NCI-H446 treated with DMSO at 0.1 percent for 48 hours (cell line): ENCODE measurements at regions not wholly inside any gene's neighbourhood (a gene's known extent, or its start where the extent isn't known, plus 50 kb on each side); places are given as distances from the start of the nearest gene placed in this dataset.

Experiments
- DNase-seq: peaks from one replicate; lab custom pipeline; 2025; lab: John Stamatoyannopoulos, UW

- DNase-seq, result no peak
Observed at GRCh38 chrX:68927178-68927577, 98.4 kb downstream of the EFNB1 start.

- no peak for DNase-seq
Observed at GRCh38 chrX:68923147-68923546, 94.3 kb downstream of the EFNB1 start.

GRCh38 chrX:68922013-68922412 is 93.2 kb downstream of the EFNB1 start:
- no peak for DNase-seq

GRCh38 chrX:68920561-68920960 is 91.7 kb downstream of the EFNB1 start:
- DNase-seq, result no peak

- no peak for DNase-seq
Observed at GRCh38 chrX:68919707-68920106, 90.9 kb downstream of the EFNB1 start.

GRCh38 chrX:68918202-68918601 is 89.4 kb downstream of the EFNB1 start:
- DNase-seq, result no peak

- no peak for DNase-seq
Observed at GRCh38 chrX:68917799-68918198, 89.0 kb downstream of the EFNB1 start.

- no peak for DNase-seq
Observed at GRCh38 chrX:68916891-68917290, 88.1 kb downstream of the EFNB1 start.

- DNase-seq, result no peak
Observed at GRCh38 chrX:68915778-68916177, 87.0 kb downstream of the EFNB1 start.

GRCh38 chrX:68914479-68914946 is 85.7 kb downstream of the EFNB1 start:
- no peak for DNase-seq

GRCh38 chrX:68913249-68913547 is 84.4 kb downstream of the EFNB1 start:
- no peak for DNase-seq

- DNase-seq, result no peak
Observed at GRCh38 chrX:68912113-68912512, 83.3 kb downstream of the EFNB1 start.

- DNase-seq, result no peak
Observed at GRCh38 chrX:68910731-68911428, 82.1 kb downstream of the EFNB1 start.

GRCh38 chrX:68909945-68910344 is 81.1 kb downstream of the EFNB1 start:
- DNase-seq, result no peak

- no peak for DNase-seq
Observed at GRCh38 chrX:68908071-68908470, 79.2 kb downstream of the EFNB1 start.

GRCh38 chrX:68902706-68903504 is 74.1 kb downstream of the EFNB1 start:
- DNase-seq, result no peak

- DNase-seq, result no peak
Observed at GRCh38 chrX:68901519-68901918, 72.7 kb downstream of the EFNB1 start.

- no peak for DNase-seq
Observed at GRCh38 chrX:68898598-68898997, 69.8 kb downstream of the EFNB1 start.

- no peak for DNase-seq
Observed at GRCh38 chrX:68897118-68897945, 68.5 kb downstream of the EFNB1 start.

GRCh38 chrX:68896581-68896980 is 67.8 kb downstream of the EFNB1 start:
- DNase-seq, result no peak

- DNase-seq, result no peak
Observed at GRCh38 chrX:68895778-68896177, 67.0 kb downstream of the EFNB1 start.

- DNase-seq, result no peak
Observed at GRCh38 chrX:68895341-68895755, 66.5 kb downstream of the EFNB1 start.
